ENCODE measurements at regions not wholly inside any gene's neighbourhood (a gene's known extent, or its start where the extent isn't known, plus 50 kb on each side); places are given as distances from the start of the nearest gene placed in this dataset.

GRCh38 chr16:10332241-10332640, 53.6 kb upstream of the ATF7IP2 start:
- TF ChIP-seq CTCF (IDR thresholded peaks at IDR 0.05), result no peak
- TF ChIP-seq POLR2A (IDR thresholded peaks at IDR 0.05), result no peak
